Endothelial cell (in vitro differentiated cells): ENCODE measurements at regions not wholly inside any gene's neighbourhood (a gene's known extent, or its start where the extent isn't known, plus 50 kb on each side); places are given as distances from the start of the nearest gene placed in this dataset.

Experiments used
- DNase-seq: peaks from one replicate; pipeline ENCODE4 v3.0.0; 2021; ENCODE audit warnings: low spot score
- H3K27ac Mint-ChIP-seq: one replicate; pipeline ENCODE4 v1.8.0; 2021; ENCODE audit warnings: mixed read lengths, inconsistent platforms; ENCODE audit not compliant: unreplicated experiment
- H3K27me3 Mint-ChIP-seq: one replicate; pipeline ENCODE4 v1.8.0; 2021; ENCODE audit warnings: mild to moderate bottlenecking, moderate library complexity, mixed read lengths, inconsistent platforms; ENCODE audit not compliant: unreplicated experiment
- H3K36me3 Mint-ChIP-seq: one replicate; pipeline ENCODE4 v1.8.0; 2021; ENCODE audit warnings: mild to moderate bottlenecking, low read depth, mixed read lengths, inconsistent platforms; ENCODE audit not compliant: unreplicated experiment
- H3K4me1 Mint-ChIP-seq: one replicate; pipeline ENCODE4 v1.8.0; 2021; ENCODE audit warnings: mild to moderate bottlenecking, mixed read lengths, inconsistent platforms; ENCODE audit not compliant: unreplicated experiment
- H3K4me3 Mint-ChIP-seq: one replicate; pipeline ENCODE4 v1.8.0; 2021; ENCODE audit warnings: mild to moderate bottlenecking, mixed read lengths, inconsistent platforms; ENCODE audit not compliant: unreplicated experiment
- H3K9me3 Mint-ChIP-seq: one replicate; pipeline ENCODE4 v1.8.0; 2021; ENCODE audit warnings: mixed read lengths, inconsistent platforms; ENCODE audit not compliant: unreplicated experiment
- TF ChIP-seq, protein P1 (sequence below): fragments of 200-600 bp; sonication (generic); IDR thresholded peaks from one replicate; pipeline ENCODE4 v1.5.0; 2021; ENCODE audit warnings: antibody characterized with exemption; ENCODE audit not compliant: unreplicated experiment

DNA sequence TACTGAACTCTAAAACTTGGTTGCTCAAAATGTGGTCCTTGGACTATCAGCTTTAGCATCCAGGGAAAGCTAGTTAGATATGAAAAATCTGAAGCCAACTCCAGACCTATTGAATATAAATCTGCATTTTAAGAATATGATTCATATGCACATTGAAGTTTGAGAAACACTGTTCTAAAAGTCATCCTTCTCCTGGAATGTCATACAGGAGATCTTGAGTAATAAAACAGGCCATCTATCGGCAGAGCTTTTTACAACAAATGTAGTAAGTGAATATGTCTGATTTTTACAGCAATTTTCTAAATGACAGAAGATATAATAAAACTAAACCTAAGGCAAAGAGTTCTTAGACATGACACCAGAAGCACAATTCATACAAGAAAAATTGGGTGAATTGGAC, 140.4 kb downstream of the PMP22 start:
- Mint-ChIP-seq H3K27me3 (no peaks in the 10 kb centered on the region), H3K36me3 (no peaks in the 10 kb centered on the region), H3K27ac (no peak overlapping the region), H3K4me3 (no peak overlapping the region), H3K9me3 (no peaks in the 10 kb centered on the region), H3K4me1 (no peaks in the 10 kb centered on the region)
- DNase-seq = no peak
- TF ChIP-seq, protein P1, sequence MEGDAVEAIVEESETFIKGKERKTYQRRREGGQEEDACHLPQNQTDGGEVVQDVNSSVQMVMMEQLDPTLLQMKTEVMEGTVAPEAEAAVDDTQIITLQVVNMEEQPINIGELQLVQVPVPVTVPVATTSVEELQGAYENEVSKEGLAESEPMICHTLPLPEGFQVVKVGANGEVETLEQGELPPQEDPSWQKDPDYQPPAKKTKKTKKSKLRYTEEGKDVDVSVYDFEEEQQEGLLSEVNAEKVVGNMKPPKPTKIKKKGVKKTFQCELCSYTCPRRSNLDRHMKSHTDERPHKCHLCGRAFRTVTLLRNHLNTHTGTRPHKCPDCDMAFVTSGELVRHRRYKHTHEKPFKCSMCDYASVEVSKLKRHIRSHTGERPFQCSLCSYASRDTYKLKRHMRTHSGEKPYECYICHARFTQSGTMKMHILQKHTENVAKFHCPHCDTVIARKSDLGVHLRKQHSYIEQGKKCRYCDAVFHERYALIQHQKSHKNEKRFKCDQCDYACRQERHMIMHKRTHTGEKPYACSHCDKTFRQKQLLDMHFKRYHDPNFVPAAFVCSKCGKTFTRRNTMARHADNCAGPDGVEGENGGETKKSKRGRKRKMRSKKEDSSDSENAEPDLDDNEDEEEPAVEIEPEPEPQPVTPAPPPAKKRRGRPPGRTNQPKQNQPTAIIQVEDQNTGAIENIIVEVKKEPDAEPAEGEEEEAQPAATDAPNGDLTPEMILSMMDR = no peak

DNA sequence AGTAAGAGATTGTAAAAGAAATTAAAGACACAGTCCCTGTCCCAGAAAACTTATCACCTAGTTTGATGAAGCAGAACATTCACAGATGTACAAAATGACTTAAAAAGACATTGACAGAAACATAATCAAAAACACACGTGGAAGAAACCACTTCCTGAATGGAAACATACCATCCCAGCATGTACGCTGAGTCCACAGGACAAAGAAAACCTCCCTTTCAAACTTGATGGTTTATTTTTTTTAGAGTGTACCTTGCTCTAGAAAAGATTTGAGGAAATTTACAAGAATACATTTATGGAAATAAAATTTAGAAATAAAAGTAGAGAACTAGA, 140.9 kb downstream of the PMP22 start:
- TF ChIP-seq, protein P1 = no peak
- Mint-ChIP-seq H3K27me3 (no peaks in the 10 kb centered on the region), H3K9me3 (no peaks in the 10 kb centered on the region), H3K27ac (no peak overlapping the region), H3K36me3 (no peaks in the 10 kb centered on the region), H3K4me1 (no peaks in the 10 kb centered on the region), H3K4me3 (no peak overlapping the region)
- DNase-seq = no peak

- Mint-ChIP-seq H3K4me3 (no peak overlapping the region), H3K27me3 (no peaks in the 10 kb centered on the region), H3K36me3 (no peaks in the 10 kb centered on the region), H3K27ac (no peak overlapping the region), H3K4me1 (no peaks in the 10 kb centered on the region), H3K9me3 (no peaks in the 10 kb centered on the region)
- TF ChIP-seq, protein P1 = no peak
- DNase-seq = no peak
Observed at GRCh38 chr17:15123593-15124263, 141.4 kb downstream of the PMP22 start.

- no peak for DNase-seq
- H3K9me3 Mint-ChIP-seq = no peaks in the 10 kb centered on the region
Observed at GRCh38 chr17:15122857-15123256, 142.3 kb downstream of the PMP22 start.

DNA sequence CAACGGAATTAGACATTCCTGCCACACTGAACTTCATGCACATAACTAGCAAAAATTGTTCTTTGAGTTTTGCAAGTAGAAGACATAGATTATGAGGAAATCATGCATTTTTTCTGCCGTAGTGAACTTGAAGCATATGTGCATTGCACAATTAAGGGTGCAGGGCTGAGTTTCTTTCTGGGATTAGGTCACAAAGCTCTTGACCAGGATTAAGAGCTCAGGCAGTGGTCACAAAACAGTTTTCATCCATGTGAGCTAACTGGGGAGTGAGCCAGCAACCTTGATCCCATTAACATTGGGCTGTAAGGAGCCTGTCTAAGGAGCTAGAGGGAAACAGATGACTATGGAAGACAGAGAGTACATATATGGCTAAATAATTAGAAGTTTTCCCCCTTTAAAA, 143.7 kb downstream of the PMP22 start:
- no peak for DNase-seq
- no peak overlapping the region for H3K27ac Mint-ChIP-seq

More at GRCh38 chr17:15122857-15123256, 142.3 kb downstream of the PMP22 start:
- no peaks in the 10 kb centered on the region for H3K27me3 Mint-ChIP-seq
- H3K36me3 Mint-ChIP-seq = no peaks in the 10 kb centered on the region
- H3K4me1 Mint-ChIP-seq = no peaks in the 10 kb centered on the region
- no peak overlapping the region for H3K27ac Mint-ChIP-seq
- H3K4me3 Mint-ChIP-seq = no peak overlapping the region
- TF ChIP-seq, protein P1 = no peak

More for the DNA sequence above, 143.7 kb downstream of the PMP22 start:
- Mint-ChIP-seq H3K4me3 (no peak overlapping the region), H3K9me3 (no peaks in the 10 kb centered on the region), H3K4me1 (no peaks in the 10 kb centered on the region), H3K36me3 (no peaks in the 10 kb centered on the region), H3K27me3 (no peaks in the 10 kb centered on the region)
- TF ChIP-seq, protein P1 = no peak
